SK-N-SH treated with all-trans-retinoic acid at 6 μM for 48 hours (cell line): ENCODE measurements at regions not wholly inside any gene's neighbourhood (a gene's known extent, or its start where the extent isn't known, plus 50 kb on each side); places are given as distances from the start of the nearest gene placed in this dataset.

Experiments
- ATAC-seq: fragments of 200-7000 bp; cut with Tn5 transposase; 3 replicates; pipeline ENCODE4 v1.9.1; 2020; ENCODE audit warnings: mild to moderate bottlenecking, moderate library complexity
- ARNTL ChIP-seq: fragments of 450-650 bp; formaldehyde crosslinking; IDR thresholded peaks from 2 replicates; pipeline ENCODE4 v1.5.0; 2020; ENCODE audit warnings: low read depth, mild to moderate bottlenecking, moderate library complexity, borderline replicate concordance
- BACH2 ChIP-seq: fragments of 250-450 bp; sonication (Bioruptor Pico); IDR thresholded peaks from 2 replicates; pipeline ENCODE4 v1.9.0; 2021; ENCODE audit warnings: mild to moderate bottlenecking, borderline replicate concordance
- CSDC2 ChIP-seq: fragments of 250-450 bp; sonication (Bioruptor Pico); IDR thresholded peaks from 2 replicates; pipeline ENCODE4 v1.5.0; 2020; ENCODE audit warnings: mild to moderate bottlenecking, moderate library complexity
- CSRNP3 ChIP-seq: fragments of 250-450 bp; sonication (Bioruptor Pico); IDR thresholded peaks from 2 replicates; pipeline ENCODE4 v1.5.1; 2021; ENCODE audit warnings: mild to moderate bottlenecking, moderate library complexity
- ESRRG ChIP-seq: fragments of 250-450 bp; sonication (Bioruptor Pico); IDR thresholded peaks from 2 replicates; pipeline ENCODE4 v1.6.1; 2021; ENCODE audit warnings: mild to moderate bottlenecking
- GLIS3 ChIP-seq: fragments of 250-450 bp; sonication (Bioruptor Pico); IDR thresholded peaks from 2 replicates; pipeline ENCODE4 v1.5.0; 2020; ENCODE audit warnings: mild to moderate bottlenecking, moderate library complexity
- ISL1 ChIP-seq: fragments of 250-450 bp; sonication (Bioruptor Pico); IDR thresholded peaks from 2 replicates; pipeline ENCODE4 v2.1.2; 2022; ENCODE audit warnings: mild to moderate bottlenecking, moderate library complexity
- OSR1 ChIP-seq: fragments of 250-450 bp; sonication (Bioruptor Pico); IDR thresholded peaks from 2 replicates; pipeline ENCODE4 v1.8.0; 2022; ENCODE audit warnings: moderate library complexity, mild to moderate bottlenecking, inconsistent platforms
- POU6F1 ChIP-seq: fragments of 250-450 bp; sonication (Bioruptor Pico); IDR thresholded peaks from 2 replicates; pipeline ENCODE4 v1.8.0; 2021; ENCODE audit warnings: low read depth, mild to moderate bottlenecking, moderate library complexity, borderline replicate concordance
- PPARA ChIP-seq: fragments of 250-450 bp; sonication (Bioruptor Pico); IDR thresholded peaks from 2 replicates; pipeline ENCODE4 v1.5.0; 2020; ENCODE audit warnings: mild to moderate bottlenecking, borderline replicate concordance
- RARB ChIP-seq: fragments of 250-450 bp; sonication (Bioruptor Pico); IDR thresholded peaks from 2 replicates; pipeline ENCODE4 v1.8.0; 2021; ENCODE audit warnings: mild to moderate bottlenecking, moderate library complexity
- SNAI2 ChIP-seq: fragments of 250-450 bp; sonication (Bioruptor Pico); IDR thresholded peaks from 2 replicates; pipeline ENCODE4 v1.5.0; 2020; ENCODE audit warnings: mild to moderate bottlenecking, moderate library complexity
- TCF4 ChIP-seq: fragments of 250-450 bp; sonication (Bioruptor Pico); IDR thresholded peaks from 2 replicates; pipeline ENCODE4 v1.8.0; 2021; ENCODE audit warnings: mild to moderate bottlenecking, moderate library complexity, borderline replicate concordance
- TOX ChIP-seq: fragments of 250-450 bp; sonication (Bioruptor Pico); IDR thresholded peaks from 2 replicates; pipeline ENCODE4 v1.8.0; 2021; ENCODE audit warnings: mild to moderate bottlenecking, moderate library complexity, borderline replicate concordance
- TSHZ2 ChIP-seq: fragments of 250-450 bp; sonication (Bioruptor Pico); IDR thresholded peaks from 2 replicates; pipeline ENCODE4 v1.5.0; 2020; ENCODE audit warnings: mild to moderate bottlenecking, moderate library complexity
- ZC3H10 ChIP-seq: fragments of 250-450 bp; sonication (Bioruptor Pico); IDR thresholded peaks from 2 replicates; pipeline ENCODE4 v1.5.1; 2021; ENCODE audit warnings: mild to moderate bottlenecking, moderate library complexity
- ZFP3 ChIP-seq: fragments of 250-450 bp; sonication (Bioruptor Pico); IDR thresholded peaks from 2 replicates; pipeline ENCODE4 v1.5.0; 2020; ENCODE audit warnings: mild to moderate bottlenecking, moderate library complexity
- ZFP30 ChIP-seq: fragments of 450-650 bp; formaldehyde crosslinking; IDR thresholded peaks from 2 replicates; pipeline ENCODE4 v1.5.0; 2022; ENCODE audit warnings: mild to moderate bottlenecking, moderate library complexity
- ZNF565 ChIP-seq: fragments of 450-650 bp; formaldehyde crosslinking; conservative IDR thresholded peaks from 2 replicates; pipeline ENCODE4 v1.5.0; 2020; ENCODE audit warnings: low read depth, mild to moderate bottlenecking, moderate library complexity
- ZNF70 ChIP-seq: fragments of 450-650 bp; formaldehyde crosslinking; IDR thresholded peaks from 2 replicates; pipeline ENCODE4 v1.5.0; 2020; ENCODE audit warnings: mild to moderate bottlenecking, moderate library complexity
- ZNF8 ChIP-seq: fragments of 450-650 bp; formaldehyde crosslinking; IDR thresholded peaks from 2 replicates; pipeline ENCODE4 v1.5.0; 2020; ENCODE audit warnings: mild to moderate bottlenecking, moderate library complexity
- TF ChIP-seq, protein P1 (sequence below): fragments of 250-450 bp; sonication (Bioruptor Pico); IDR thresholded peaks from 2 replicates; pipeline ENCODE4 v1.8.0; 2020; ENCODE audit warnings: mild to moderate bottlenecking, moderate library complexity, borderline replicate concordance
- TF ChIP-seq, protein P2 (sequence below): fragments of 250-450 bp; sonication (Bioruptor Pico); IDR thresholded peaks from 2 replicates; pipeline ENCODE4 v1.5.1; 2020; ENCODE audit warnings: low read depth, mild to moderate bottlenecking, moderate library complexity

DNA sequence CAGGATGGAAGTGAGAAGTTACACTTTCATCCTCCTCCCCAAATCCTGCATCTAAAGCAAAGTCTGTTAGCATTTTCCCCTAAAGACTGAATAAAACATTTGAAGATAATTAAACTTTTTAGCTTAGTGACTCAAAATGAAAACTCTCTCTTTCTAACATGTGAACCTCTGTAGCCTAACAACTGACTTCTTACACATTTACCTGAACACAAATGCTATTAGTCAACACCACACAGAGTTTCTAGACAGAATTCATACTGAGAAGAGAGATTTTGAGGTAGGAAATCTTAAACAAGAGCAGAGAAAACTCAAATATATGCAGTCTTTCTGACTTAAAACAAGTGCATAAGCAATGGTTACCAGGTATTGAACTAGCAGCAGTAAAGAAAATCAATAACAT, 149.9 kb upstream of the SMLR1 start:
- TF ChIP-seq ZNF8 (CRISPR knock-in tag) (no peak), SNAI2 (CRISPR knock-in tag) (no peak), ISL1 (no peak), PPARA (no peak), BACH2 (CRISPR knock-in tag) (no peak), ZC3H10 (CRISPR knock-in tag) (no peak)
- no peak for ATAC-seq

- ATAC-seq: no peak
- TF ChIP-seq ESRRG (CRISPR knock-in tag): no peak
- TF ChIP-seq SNAI2 (CRISPR knock-in tag): no peak
- no peak for TF ChIP-seq CSDC2 (CRISPR knock-in tag)
- TF ChIP-seq POU6F1 (CRISPR knock-in tag): no peak
- TF ChIP-seq ZNF70 (CRISPR knock-in tag): no peak
- TF ChIP-seq, protein P1, sequence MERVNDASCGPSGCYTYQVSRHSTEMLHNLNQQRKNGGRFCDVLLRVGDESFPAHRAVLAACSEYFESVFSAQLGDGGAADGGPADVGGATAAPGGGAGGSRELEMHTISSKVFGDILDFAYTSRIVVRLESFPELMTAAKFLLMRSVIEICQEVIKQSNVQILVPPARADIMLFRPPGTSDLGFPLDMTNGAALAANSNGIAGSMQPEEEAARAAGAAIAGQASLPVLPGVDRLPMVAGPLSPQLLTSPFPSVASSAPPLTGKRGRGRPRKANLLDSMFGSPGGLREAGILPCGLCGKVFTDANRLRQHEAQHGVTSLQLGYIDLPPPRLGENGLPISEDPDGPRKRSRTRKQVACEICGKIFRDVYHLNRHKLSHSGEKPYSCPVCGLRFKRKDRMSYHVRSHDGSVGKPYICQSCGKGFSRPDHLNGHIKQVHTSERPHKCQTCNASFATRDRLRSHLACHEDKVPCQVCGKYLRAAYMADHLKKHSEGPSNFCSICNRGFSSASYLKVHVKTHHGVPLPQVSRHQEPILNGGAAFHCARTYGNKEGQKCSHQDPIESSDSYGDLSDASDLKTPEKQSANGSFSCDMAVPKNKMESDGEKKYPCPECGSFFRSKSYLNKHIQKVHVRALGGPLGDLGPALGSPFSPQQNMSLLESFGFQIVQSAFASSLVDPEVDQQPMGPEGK (CRISPR knock-in tag): no peak
- no peak for TF ChIP-seq TOX (CRISPR knock-in tag)
- no peak for TF ChIP-seq ZNF8 (CRISPR knock-in tag)
- no peak for TF ChIP-seq ZNF565 (CRISPR knock-in tag)
These were observed 149.4 kb upstream of the SMLR1 start for GRCh38 chr6:130677766-130678165.

DNA sequence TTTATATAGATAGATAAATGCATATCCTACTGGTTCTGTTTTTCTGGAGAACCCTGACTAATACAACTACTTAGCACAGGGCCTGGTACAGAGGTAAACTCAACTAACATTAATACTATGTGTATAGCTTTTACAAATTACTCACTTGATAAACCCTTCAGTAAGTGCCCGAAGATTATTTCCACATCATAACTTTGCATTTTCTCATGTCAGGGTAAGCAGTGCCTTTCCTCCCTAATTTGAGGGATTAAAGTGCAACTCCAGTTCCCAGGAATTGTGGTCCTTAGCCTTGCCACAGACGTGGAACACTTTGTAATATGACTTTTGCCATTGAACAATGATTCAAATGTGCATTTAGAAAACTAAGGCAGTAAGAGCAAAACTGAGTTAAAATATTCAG, 147.5 kb upstream of the SMLR1 start:
- TF ChIP-seq CSDC2 (CRISPR knock-in tag) (no peak), RARB (CRISPR knock-in tag) (no peak), ZNF70 (CRISPR knock-in tag) (no peak), BACH2 (CRISPR knock-in tag) (no peak), TSHZ2 (CRISPR knock-in tag) (no peak), ZFP30 (no peak), PPARA (no peak), ISL1 (no peak), TCF4 (CRISPR knock-in tag) (no peak), OSR1 (CRISPR knock-in tag) (no peak), ZFP3 (no peak), ESRRG (CRISPR knock-in tag) (no peak), POU6F1 (CRISPR knock-in tag) (no peak), CSRNP3 (no peak), TOX (CRISPR knock-in tag) (no peak), ARNTL (CRISPR knock-in tag) (no peak), GLIS3 (no peak), ZNF565 (CRISPR knock-in tag) (no peak)
- TF ChIP-seq, protein P1 (CRISPR knock-in tag): no peak
- TF ChIP-seq, protein P2, sequence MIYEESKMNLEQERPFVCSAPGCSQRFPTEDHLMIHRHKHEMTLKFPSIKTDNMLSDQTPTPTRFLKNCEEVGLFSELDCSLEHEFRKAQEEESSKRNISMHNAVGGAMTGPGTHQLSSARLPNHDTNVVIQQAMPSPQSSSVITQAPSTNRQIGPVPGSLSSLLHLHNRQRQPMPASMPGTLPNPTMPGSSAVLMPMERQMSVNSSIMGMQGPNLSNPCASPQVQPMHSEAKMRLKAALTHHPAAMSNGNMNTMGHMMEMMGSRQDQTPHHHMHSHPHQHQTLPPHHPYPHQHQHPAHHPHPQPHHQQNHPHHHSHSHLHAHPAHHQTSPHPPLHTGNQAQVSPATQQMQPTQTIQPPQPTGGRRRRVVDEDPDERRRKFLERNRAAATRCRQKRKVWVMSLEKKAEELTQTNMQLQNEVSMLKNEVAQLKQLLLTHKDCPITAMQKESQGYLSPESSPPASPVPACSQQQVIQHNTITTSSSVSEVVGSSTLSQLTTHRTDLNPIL (CRISPR knock-in tag): no peak
- no peak for ATAC-seq
